Head of caudate nucleus (tissue), 42 donors: ENCODE measurements at regions not wholly inside any gene's neighbourhood (a gene's known extent, or its start where the extent isn't known, plus 50 kb on each side); places are given as distances from the start of the nearest gene placed in this dataset.

ENCODE experiments used
- DNase-seq, 42 donors: peaks; one replicate each; pipeline versions ENCODE4 v3.0.0 to v3.0.0-alpha.2; 2020 to 2021; ENCODE audit warnings: mixed read lengths in 7 of 42
- intact Hi-C: fragments of 100-400 bp; cut with DNase I; formaldehyde crosslinking; loops from one replicate; pipeline ENCODE4 v1.15.0; 2022

DNA sequence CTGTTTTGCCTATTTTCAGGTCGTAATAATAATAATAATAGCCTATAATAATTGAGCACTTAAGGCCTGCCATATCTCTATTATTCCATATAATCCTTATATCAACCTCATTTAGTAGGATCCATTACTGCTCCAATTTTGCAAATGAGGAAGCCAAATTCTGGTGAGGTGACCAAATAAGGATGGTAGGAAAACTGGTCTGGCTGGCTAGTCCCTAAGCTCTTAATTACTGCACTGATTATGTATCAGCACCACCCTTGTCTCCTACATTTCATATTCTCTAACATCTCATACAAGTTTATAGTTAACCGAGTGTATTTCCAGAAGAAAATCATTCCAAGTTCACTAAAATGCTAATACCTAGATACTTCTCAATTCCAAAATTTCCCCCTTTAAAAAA lies 166.5 kb upstream of the RGMB start:
- intact Hi-C loops, result no loop called here
- no peak for DNase-seq

DNA sequence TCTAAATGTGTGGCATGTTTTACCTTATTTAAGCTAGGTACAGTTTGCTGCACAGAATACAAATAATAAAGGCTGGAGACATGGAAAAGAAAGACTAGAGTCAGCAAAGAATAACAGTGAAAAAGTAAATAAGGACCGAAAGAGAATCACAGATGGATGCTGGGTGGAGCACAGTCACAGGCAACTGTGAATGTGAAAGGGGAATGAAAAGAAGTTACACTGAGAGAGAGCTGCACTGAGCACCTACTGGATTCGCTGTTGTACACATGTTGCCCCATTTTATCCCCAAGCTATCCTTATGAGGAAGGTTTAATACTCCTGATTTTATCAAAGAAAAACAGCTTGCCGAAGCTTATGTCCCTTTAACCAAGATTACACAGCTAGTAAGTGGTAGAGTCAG lies 165.4 kb upstream of the RGMB start:
- no peak for DNase-seq
- intact Hi-C loops, result no loop called here

DNA sequence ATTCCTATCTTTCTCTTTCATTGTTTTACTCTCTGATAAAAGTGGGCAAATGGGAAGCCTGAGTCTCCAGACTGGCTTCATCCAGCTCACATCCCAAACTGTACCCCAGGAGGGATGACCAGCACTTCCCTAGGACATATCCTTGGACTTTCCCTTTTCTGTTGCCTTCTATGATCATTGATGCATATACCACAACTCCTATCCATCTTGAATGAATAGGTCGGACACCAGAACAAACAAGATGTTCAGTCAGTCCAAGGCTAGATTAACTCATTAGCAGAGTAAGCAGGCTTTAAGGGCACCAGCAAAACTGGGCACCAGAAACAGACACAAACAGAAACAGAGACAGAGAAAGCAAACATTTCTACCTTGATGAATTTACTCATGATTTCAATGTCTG lies 159.1 kb upstream of the RGMB start:
- intact Hi-C loops, result no loop called here
- DNase-seq, result no peak

DNA sequence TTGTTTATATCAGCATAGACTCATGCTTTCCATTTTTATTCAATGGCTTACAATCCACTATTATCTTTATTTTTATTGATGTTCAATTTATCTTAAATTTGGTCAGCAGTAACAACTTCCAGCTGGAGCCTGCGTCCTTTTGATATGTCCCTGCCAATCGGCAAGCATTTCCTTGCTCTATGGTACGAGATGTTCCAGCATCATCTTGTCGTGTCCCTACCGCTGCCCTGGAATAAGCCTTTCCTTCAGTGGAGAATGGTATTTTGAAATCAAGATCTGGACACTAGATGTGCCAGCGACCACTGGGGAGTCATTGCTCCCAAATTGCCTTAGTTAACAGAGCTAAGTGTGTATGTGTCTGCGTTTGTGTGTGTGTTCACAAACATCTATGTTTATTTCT lies 151.6 kb upstream of the RGMB start:
- intact Hi-C loops, result no loop called here
- DNase-seq, result no peak

DNA sequence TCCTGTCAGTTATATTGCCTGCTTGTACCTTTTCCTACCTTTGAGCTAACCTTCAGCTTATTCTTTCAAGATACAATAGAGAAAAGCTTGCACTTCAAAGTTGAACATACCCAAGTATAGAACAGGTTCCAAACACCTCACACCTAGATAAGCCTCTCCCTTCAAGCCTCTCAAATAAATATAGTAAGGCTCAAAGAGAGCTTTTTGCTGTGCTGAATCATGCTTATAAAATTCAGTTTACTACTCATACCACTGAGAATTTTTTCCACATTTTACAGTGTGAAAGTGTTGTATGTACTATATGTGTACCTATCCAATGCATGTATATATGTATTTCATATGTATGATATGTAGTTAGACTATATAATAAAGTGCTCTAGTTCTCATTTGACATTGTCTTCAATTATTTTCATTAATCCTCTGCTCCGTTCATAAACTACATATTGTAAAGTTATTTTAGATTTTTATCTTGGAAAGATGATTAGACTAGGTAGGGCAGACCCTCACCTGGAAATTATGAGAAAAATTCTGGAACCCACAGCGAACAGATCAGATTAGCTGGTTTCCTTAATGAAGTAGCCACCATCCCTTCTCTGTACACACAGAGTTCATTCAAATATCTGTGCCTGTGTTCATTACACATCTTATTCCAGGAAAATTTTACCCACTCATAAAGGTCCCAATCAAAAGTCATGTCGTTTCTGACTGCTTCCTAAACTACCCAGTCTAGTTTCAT lies 149.2 kb upstream of the RGMB start:
- no peak for DNase-seq
- intact Hi-C loops, result no loop called here

GRCh38 chr5:98627121-98627520 lies 146.3 kb upstream of the RGMB start:
- DNase-seq, result no peak
- intact Hi-C loops, result no loop called here

- intact Hi-C loops, result no loop called here
- DNase-seq, result no peak
These were observed 142.8 kb upstream of the RGMB start for GRCh38 chr5:98630621-98631020.

- DNase-seq, result no peak
- intact Hi-C loops, result no loop called here
These were observed 142.0 kb upstream of the RGMB start for GRCh38 chr5:98631311-98632054.

DNA sequence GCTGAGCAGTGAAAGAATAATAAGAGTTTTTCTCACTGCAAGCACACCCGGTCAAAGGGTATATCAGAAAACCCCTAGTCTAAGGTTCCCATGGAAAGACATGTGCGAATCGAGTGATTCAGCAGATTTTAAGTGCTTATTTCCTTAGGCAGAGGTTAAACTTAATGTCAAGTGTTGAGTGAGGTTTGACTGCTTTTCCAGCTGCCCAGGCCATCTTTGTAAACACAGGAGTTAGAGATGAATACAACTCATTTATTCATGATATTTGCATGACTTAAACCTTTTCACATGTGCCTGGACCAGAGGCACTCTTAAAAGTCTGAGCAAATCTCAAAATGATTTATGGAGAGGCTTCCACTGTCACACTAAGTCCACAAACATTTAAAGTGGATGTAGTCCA lies 137.8 kb upstream of the RGMB start:
- intact Hi-C loops, result no loop called here
- DNase-seq, result no peak

- intact Hi-C loops, result no loop called here
- DNase-seq, result no peak
These were observed 136.3 kb upstream of the RGMB start for GRCh38 chr5:98637116-98637515.

- intact Hi-C loops, result no loop called here
- DNase-seq, result no peak
These were observed 135.9 kb upstream of the RGMB start for GRCh38 chr5:98637557-98637956.

DNA sequence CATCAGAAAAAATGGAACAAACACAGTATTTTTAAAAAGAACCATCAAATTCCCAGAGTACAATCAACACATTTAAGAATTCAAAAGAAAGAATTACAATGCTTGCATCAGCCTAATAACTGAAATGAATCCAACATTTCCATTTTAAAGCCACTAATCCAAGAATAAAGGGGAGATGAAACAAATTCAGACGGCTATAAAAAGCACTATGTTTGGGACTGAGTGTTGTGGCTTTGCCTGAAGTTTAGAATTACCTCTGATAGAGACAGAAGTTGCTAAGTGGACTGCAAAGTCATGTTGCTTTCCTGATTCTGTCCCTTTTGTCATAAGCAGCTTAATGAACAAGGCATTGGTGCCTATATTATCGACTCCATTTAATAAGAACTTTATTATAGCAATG lies 135.4 kb upstream of the RGMB start:
- no peak for DNase-seq
- intact Hi-C loops, result no loop called here

DNA sequence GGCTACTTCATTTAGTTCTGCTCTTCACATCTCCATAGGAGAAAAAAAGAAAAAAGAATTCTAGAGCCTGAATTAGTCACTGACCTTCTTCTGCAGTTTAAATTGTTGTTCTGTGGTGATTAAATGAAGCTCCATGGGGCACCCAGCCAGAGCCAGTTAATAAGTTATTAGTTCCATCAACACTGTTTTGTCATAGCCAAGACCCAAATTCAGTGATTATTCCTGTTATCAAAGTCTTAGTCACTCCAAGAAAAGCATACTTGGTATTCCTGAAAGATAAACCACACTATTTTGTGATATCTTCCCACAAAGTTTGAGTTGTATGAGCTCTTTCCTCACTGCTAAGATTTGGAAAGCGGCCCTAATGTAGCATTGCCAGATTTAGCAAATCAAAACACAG lies 134.8 kb upstream of the RGMB start:
- DNase-seq, result no peak
- intact Hi-C loops, result no loop called here

DNA sequence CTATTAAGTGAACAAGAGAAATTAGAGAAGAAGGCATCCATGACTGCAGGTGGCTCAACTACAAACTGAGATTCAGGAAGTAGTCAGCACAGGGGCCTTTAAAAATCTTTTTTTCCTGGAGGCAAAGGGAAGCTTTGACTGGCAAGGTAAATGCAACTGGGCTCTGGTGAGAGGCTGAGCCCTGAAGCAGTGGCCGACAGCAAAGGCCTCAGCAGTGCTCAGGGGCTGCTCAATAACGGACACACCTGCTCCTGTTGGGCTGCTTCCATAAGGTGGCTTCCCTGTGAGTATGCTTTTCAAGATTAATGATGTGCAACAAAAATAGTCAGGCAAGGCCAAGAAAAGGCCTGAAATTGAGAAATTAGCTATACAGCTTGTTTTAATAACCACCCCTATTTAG lies 134.2 kb upstream of the RGMB start:
- intact Hi-C loops, result no loop called here
- no peak for DNase-seq

DNA sequence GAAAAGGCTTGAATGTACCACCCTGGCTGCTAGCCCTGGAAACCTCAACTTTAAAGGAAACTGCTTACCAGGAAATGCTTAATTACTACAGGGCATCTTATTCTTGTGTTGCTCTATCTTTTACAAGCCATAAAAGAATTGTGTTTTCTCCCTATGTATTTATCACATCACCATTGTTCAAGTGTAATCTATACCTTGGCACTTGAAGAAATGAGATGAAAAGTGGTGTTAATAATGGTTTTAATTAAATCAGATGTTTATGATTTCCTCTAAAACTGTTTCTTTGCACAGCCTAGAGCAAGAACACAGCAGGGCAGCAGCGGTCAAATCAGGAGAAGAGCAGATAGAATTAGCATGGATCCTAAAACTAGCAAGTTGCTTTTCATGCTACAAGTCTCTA lies 131.8 kb upstream of the RGMB start:
- DNase-seq, result no peak
- intact Hi-C loops, result no loop called here

DNA sequence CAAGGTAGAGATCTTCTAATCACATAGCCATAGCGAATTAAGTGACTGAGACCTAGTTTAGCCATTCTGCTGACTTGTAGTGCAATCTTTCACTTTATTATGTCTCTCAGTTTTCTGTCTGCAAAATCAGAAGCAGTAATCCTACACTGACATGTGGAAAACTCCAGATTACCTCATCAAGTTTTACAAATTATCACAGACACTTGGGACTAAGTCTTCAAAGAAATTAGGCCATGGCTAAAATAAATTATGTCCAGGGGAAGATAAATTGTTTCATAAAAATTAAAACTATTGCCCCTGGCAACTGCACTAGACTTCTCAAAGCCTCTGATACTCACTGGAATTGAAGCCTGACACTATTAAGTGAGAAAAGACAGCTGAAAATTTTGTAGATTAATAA lies 129.9 kb upstream of the RGMB start:
- no peak for DNase-seq
- intact Hi-C loops, result no loop called here

GRCh38 chr5:98651715-98652114 lies 121.7 kb upstream of the RGMB start:
- DNase-seq, result no peak
- intact Hi-C loops, result no loop called here

- intact Hi-C loops, result no loop called here
- DNase-seq, result peak in 1 of 42 donors; percentile 5
These were observed 117.2 kb upstream of the RGMB start for GRCh38 chr5:98656125-98656795.

- intact Hi-C loops, result no loop called here
- DNase-seq, result no peak
These were observed 116.7 kb upstream of the RGMB start for GRCh38 chr5:98656796-98657195.

GRCh38 chr5:98657559-98657958 lies 115.9 kb upstream of the RGMB start:
- DNase-seq, result no peak
- intact Hi-C loops, result no loop called here

GRCh38 chr5:98663521-98663920 lies 109.9 kb upstream of the RGMB start:
- DNase-seq, result no peak
- intact Hi-C loops, result no loop called here
